K562 (cell line): ENCODE measurements at regions not wholly inside any gene's neighbourhood (a gene's known extent, or its start where the extent isn't known, plus 50 kb on each side); places are given as distances from the start of the nearest gene placed in this dataset.

Experiments
- CREM ChIP-seq: IDR thresholded peaks from 2 replicates; pipeline ENCODE4 v1.6.1; 2014; ENCODE audit warnings: antibody characterized with exemption, low read depth
- NBN ChIP-seq: fragments of 450-650 bp; IDR thresholded peaks from 2 replicates; pipeline ENCODE4 v1.6.1; 2016; ENCODE audit warnings: low read depth, mild to moderate bottlenecking
- RAD21 ChIP-seq, 2 experiments: fragments of 250-450 bp in 1 of 2; fragments of 450-650 bp in 1 of 2; sonication (Bioruptor Pico) in 1 of 2; formaldehyde crosslinking in 1 of 2; IDR thresholded peaks in 1 of 2; conservative IDR thresholded peaks in 1 of 2; 2 replicates each; pipeline versions ENCODE4 v1.4.0 to v1.8.0; 2020 to 2022; ENCODE audit warnings: mild to moderate bottlenecking in 2 of 2, moderate library complexity in 1 of 2
- TF ChIP-seq, protein P1 (sequence below): fragments of 150-350 bp; IDR thresholded peaks from 2 replicates; pipeline ENCODE4 v1.6.1; 2014; ENCODE audit warnings: low read depth, mild to moderate bottlenecking, low read length, borderline replicate concordance
- TF ChIP-seq, protein P2 (sequence below), 3 experiments: IDR thresholded peaks in 2 of 3; conservative IDR thresholded peaks in 1 of 3; 2 replicates each; pipeline ENCODE4 v1.5.1; 2011 to 2012; ENCODE audit warnings: low read length in 3 of 3, mild to moderate bottlenecking in 3 of 3, control low read depth in 2 of 3, improper control_type of control experiment in 1 of 3, inconsistent platforms in 1 of 3, low read depth in 1 of 3, mixed read lengths in 1 of 3, moderate library complexity in 1 of 3; ENCODE audit not compliant: insufficient read depth in 2 of 3

DNA sequence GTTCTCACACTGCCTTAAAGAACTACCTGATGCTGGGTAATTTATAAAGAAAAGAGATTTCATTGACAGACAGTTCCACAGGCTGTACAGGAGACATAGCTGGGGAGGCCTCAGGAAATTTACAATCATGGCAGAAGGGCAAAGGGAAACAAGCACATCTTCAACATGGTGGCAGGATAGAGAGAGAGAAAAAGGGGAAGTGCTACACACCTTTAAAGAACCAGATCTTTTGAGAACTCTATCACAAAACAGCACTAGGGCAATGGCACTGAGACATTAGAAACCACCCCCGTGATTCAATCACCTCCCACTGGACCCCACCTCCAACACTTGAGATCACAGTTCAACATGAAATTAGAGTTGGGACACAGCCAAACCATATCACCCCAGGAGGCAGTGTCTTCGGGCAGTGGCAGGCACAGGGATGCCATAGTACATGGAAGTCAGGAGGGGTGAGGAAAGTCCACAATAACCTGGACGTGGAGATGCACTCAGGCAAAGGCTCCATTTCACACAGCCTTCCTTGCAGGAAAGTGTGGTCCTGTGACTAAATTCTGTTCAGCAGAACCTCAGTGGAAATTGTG lies 120.4 kb upstream of the SERPINE2 start:
- TF ChIP-seq NBN: no peak
- TF ChIP-seq CREM: no peak
- TF ChIP-seq, protein P1, sequence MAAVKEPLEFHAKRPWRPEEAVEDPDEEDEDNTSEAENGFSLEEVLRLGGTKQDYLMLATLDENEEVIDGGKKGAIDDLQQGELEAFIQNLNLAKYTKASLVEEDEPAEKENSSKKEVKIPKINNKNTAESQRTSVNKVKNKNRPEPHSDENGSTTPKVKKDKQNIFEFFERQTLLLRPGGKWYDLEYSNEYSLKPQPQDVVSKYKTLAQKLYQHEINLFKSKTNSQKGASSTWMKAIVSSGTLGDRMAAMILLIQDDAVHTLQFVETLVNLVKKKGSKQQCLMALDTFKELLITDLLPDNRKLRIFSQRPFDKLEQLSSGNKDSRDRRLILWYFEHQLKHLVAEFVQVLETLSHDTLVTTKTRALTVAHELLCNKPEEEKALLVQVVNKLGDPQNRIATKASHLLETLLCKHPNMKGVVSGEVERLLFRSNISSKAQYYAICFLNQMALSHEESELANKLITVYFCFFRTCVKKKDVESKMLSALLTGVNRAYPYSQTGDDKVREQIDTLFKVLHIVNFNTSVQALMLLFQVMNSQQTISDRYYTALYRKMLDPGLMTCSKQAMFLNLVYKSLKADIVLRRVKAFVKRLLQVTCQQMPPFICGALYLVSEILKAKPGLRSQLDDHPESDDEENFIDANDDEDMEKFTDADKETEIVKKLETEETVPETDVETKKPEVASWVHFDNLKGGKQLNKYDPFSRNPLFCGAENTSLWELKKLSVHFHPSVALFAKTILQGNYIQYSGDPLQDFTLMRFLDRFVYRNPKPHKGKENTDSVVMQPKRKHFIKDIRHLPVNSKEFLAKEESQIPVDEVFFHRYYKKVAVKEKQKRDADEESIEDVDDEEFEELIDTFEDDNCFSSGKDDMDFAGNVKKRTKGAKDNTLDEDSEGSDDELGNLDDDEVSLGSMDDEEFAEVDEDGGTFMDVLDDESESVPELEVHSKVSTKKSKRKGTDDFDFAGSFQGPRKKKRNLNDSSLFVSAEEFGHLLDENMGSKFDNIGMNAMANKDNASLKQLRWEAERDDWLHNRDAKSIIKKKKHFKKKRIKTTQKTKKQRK: no peak
- no peak for TF ChIP-seq RAD21 (CRISPR knock-in tag; conservative IDR thresholded peaks at IDR 0.05 in 1 of 2, IDR thresholded peaks at IDR 0.05 in 1 of 2)
- TF ChIP-seq, protein P2, sequence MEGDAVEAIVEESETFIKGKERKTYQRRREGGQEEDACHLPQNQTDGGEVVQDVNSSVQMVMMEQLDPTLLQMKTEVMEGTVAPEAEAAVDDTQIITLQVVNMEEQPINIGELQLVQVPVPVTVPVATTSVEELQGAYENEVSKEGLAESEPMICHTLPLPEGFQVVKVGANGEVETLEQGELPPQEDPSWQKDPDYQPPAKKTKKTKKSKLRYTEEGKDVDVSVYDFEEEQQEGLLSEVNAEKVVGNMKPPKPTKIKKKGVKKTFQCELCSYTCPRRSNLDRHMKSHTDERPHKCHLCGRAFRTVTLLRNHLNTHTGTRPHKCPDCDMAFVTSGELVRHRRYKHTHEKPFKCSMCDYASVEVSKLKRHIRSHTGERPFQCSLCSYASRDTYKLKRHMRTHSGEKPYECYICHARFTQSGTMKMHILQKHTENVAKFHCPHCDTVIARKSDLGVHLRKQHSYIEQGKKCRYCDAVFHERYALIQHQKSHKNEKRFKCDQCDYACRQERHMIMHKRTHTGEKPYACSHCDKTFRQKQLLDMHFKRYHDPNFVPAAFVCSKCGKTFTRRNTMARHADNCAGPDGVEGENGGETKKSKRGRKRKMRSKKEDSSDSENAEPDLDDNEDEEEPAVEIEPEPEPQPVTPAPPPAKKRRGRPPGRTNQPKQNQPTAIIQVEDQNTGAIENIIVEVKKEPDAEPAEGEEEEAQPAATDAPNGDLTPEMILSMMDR (IDR thresholded peaks at IDR 0.05 in 2 of 3, conservative IDR thresholded peaks at IDR 0.05 in 1 of 3; ENCODE audit: insufficient read depth in 2 of 3, low read depth in 1 of 3, low read length in 3 of 3): no peak
